HG02852 (cell line): ENCODE measurements at regions not wholly inside any gene's neighbourhood (a gene's known extent, or its start where the extent isn't known, plus 50 kb on each side); places are given as distances from the start of the nearest gene placed in this dataset.

Source experiments
- ATAC-seq: cut with Tn5 transposase; IDR thresholded peaks from one replicate; pipeline ENCODE4 v1.9.1; 2021; ENCODE audit warnings: mild to moderate bottlenecking, moderate library complexity; ENCODE audit not compliant: unreplicated experiment

- no peak for ATAC-seq
These were observed 481.9 kb downstream of the ARL4A start for GRCh38 chr7:13169356-13169755.

DNA sequence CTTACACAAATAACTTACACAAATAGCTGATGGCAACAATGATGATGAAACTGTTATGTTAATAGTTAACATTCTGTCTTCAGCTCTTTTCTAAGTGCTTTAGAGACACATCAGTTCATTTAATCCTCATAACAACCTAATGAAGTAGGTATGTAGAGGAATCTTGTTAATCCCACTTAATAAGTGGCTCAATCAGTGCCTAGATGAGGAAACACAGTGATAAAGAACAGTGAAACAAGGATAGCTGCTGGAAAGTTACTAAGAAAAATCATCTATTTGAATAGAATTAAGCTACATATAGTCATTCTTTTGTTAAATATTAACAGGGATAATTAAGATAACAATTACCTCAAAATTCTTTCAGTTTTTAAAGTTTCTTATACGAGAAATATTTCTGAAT, 487.6 kb downstream of the ARL4A start:
- no peak for ATAC-seq

DNA sequence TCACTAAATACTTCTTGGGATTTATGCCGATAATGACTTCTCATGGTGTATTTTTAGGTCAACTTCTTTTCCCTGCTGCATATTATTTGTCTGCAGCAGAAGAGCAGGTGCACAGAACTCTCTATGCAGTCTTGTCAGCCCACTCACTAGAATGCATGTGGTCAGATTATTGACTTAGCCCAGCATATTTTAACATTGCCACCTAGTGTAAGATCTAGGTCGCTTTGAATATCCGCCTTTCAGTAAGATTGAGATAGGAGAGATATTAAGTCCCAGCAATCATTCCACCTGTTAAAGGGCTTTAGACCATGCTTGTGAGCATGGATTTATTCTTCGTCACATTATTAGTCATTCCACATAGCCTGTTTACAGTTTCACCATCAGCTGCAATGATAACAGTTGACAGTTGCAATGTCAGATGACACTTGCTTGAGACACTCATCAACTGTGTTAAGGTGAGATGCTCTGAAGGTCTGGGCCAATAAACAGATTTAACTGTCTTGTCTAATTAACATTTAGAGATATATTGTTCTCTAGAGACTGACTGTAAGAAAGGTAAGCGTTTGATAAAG, 491.7 kb downstream of the ARL4A start:
- ATAC-seq = no peak

- no peak for ATAC-seq
These were observed 492.5 kb downstream of the ARL4A start for GRCh38 chr7:13179775-13180523.

GRCh38 chr7:13181216-13181615, 493.8 kb downstream of the ARL4A start:
- no peak for ATAC-seq

DNA sequence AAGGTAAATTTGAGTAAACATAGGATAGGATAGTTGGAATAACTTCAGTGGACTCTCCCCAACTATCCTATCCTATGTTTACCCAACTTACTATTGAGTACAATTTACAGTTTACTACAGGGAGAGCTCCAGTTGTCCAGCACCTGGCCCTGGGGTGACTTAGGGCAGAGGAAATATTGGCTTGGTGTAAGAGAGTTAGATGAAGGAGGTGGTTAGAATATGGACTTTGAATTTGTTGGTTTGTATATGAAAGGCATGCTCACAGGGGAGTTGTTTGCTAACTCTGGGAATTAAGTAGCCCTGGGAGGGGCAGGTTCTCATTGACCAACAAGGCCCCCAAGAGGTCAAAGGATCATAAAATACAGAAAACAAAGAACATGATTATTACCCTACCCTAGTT, 497.7 kb downstream of the ARL4A start:
- ATAC-seq = no peak

DNA sequence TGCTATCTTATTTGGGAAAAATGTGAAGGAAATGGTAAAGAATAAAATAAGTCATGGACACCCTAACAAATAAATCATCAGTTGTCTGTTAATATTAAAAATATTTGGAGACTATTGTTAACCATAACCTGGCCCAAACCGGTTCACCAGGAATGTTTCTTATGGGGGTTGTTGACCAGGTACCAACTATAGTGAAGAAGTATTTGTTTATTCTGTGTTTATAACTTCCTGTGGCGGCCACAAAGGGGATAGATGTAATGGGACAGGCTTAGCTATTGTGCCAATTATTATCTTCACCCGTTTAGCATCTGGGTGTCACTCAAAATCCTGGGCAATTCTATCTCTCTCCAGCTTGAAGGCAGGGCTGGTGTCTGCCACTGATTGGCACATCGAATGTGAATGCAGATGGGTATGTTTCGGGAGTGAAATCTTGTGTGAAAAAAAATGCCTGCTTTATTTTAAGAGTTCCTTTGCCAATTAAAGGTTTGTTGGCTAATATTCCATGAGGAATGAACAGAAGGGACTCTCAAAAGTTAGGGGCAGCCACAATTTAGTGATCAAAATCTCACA, 500.9 kb downstream of the ARL4A start:
- no peak for ATAC-seq

DNA sequence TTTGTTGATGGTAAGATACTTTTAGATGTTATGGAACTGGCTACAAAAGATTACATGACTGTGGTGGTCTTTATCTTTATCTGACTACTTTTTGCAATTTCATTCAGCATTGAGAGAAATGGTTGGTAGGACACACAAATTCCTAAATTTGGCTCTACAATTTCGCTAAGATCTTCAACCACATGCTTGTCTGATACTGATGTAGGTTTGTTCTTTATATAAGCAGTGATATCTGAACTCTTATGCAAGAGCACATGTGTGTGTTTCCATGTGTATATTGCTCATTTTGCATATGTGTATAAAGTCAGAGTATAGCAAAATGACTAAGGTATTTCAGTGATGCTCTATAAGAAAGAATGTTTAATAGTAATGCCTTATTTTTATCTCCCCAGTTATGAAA, 501.5 kb downstream of the ARL4A start:
- ATAC-seq = no peak

- ATAC-seq = no peak
These were observed 502.2 kb downstream of the ARL4A start for GRCh38 chr7:13189668-13190067.

- no peak for ATAC-seq
These were observed 510.1 kb downstream of the ARL4A start for GRCh38 chr7:13197501-13197900.

GRCh38 chr7:13198036-13198435, 510.6 kb downstream of the ARL4A start:
- ATAC-seq = no peak

DNA sequence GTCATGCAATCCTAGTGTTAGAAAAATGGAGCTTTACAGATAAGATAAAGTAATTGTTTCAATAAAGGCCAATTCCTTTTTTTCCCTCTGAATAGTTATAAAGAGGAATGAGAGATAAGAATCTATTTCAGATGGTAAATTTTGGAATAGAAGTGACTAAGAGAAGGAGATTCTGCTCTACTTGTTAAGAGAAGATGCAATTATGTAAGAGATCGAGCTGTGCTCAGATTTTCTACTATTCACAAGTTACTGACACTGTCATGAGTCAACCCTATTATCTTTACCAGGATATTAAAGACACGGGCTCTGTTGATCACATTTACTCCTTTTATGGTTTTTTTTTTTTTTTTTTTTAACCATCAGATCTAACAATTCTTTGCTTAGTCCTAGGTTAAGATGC, 511.3 kb downstream of the ARL4A start:
- ATAC-seq = no peak

GRCh38 chr7:13201628-13202027, 514.2 kb downstream of the ARL4A start:
- ATAC-seq = no peak

GRCh38 chr7:13217768-13218167, 530.3 kb downstream of the ARL4A start:
- no peak for ATAC-seq

DNA sequence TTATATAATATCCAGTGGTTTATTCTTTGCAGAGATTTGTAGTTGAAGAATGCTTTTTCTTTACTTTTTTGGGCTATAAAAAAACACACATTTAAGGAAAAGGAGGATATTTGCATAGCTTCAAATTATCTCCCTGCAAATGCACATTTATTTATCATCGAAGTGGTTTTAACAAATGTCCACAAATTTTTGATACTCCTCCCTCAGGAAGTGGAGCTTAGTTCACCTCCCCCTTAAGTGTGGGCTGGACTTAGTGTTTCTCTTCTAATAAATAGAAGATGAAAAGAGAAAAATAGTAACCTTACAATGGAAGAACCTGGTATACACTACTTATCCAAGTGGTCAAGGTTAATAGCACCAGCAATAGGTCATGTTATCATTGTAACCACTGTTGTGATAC, 537.6 kb downstream of the ARL4A start:
- no peak for ATAC-seq

DNA sequence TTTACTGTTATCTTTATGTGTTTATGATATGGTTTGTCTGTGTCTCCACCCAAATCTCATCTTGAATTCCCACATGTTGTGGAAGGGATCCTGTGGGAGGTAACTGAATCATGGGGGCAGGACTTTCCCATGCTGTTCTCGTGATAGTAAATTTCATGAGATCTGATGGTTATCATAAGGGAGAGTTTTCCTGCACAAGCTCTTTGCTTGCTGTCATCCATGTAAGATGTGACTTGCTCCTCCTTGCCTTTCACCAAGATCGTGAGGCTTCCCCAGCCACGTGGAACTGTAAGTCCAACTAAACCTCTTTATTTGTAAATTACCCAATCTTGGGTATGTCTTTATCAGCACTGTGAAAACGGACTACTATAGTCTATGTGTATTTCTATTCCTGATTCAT, 539.0 kb downstream of the ARL4A start:
- ATAC-seq = no peak

DNA sequence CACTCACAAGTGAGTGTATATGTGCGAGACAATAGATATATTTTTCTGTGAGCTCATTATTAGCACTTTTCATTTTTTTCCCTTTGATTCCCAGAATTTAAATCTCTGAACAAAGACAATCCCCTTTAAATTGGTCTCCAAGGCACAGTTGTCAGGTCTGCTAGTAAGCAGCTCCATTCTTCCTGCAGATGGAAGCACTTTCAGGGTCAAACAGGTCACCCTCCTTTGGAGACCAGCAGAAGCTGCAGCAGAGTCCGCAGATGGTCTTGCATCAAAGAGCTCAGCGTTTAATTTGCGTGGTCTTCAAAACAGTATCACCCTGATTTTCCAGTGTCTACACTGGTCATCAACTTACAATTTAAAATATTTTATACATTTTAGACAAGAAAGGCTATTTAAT, 543.8 kb downstream of the ARL4A start:
- no peak for ATAC-seq

GRCh38 chr7:13235436-13235835, 548.0 kb downstream of the ARL4A start:
- ATAC-seq = no peak

DNA sequence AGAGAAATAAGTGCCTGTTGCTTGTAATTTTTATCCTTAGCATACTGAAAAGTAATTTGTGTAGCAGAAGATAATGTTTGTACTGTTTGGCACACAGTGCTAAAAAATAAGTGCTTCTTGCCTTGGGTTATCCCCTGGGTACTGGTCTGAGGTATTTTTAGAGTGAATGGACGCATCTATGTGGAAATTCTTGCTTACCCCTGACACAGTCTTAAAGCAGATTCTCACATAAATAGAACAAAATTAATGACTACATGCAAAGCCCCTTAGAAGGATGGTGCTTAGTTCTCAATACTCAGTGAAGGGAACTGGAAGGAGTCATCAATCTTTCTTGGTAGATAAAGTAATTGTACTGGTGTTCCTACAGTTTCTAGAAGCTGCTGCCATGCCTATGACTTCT, 548.6 kb downstream of the ARL4A start:
- ATAC-seq = no peak

DNA sequence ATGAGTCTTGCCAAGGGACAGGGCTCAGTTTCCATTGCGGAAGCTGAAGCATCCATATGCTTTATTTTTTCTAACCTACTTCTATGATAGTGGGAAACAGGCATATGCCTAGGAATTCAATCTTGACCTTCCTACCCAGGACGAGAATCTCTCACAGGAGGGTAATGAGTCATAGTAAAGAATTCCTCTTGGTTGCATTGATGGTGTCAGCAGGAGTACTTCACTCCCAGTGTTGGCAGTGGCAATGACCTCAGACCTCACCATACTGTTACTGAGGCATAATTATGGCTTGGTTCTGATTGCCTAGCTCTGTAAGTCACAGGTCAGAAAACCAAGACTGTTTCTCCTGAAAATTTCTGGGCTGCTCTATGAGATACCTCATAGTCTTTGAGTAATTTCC, 552.9 kb downstream of the ARL4A start:
- no peak for ATAC-seq

GRCh38 chr7:13241416-13241815, 554.0 kb downstream of the ARL4A start:
- no peak for ATAC-seq

DNA sequence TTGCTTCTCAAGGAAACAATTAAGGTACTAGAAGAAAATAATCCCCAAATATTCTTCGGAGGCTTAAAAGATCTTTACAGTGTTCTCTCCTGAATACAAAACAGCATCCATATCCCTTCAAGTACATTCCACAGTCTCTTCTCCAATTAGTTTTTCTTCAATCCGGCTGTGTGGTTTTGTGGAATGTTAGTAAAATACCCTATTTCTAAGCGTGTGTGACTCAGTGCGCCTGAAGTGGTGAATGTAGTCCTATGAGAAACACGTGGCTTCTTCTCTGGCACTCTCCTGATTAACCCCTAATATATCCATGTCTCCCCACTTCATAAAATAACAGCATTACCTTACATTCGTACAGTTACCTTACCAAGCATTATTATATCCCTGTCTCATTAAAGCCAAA, 570.2 kb downstream of the ARL4A start:
- no peak for ATAC-seq

- no peak for ATAC-seq
These were observed 571.0 kb downstream of the ARL4A start for GRCh38 chr7:13258386-13258785.
